Mesenchymal stem cell (in vitro differentiated cells and primary cell): ENCODE measurements at regions not wholly inside any gene's neighbourhood (a gene's known extent, or its start where the extent isn't known, plus 50 kb on each side); places are given as distances from the start of the nearest gene placed in this dataset.

ENCODE experiments used
- DNase-seq: peaks from one replicate; pipeline ENCODE4 v3.0.0-alpha.2; 2013
- H2AFZ ChIP-seq: one replicate; pipeline ENCODE4 v1.6.1; 2013; ENCODE audit warnings: low read depth, mild to moderate bottlenecking, control low read depth, inconsistent platforms, low read length, moderate library complexity
- H2AK5ac ChIP-seq: 2 replicates; pipeline ENCODE4 v1.6.1; 2013; ENCODE audit warnings: low read length, moderate library complexity, mild to moderate bottlenecking, inconsistent platforms; ENCODE audit not compliant: severe bottlenecking
- H2BK120ac ChIP-seq: one replicate; pipeline ENCODE4 v1.6.1; 2013; ENCODE audit warnings: low read depth, mild to moderate bottlenecking, inconsistent platforms, low read length, moderate library complexity
- H2BK12ac ChIP-seq, 2 experiments: one replicate each; pipeline ENCODE4 v1.6.1; 2013; ENCODE audit warnings: inconsistent platforms in 2 of 2, low read length in 2 of 2, mild to moderate bottlenecking in 2 of 2, moderate library complexity in 2 of 2, control low read depth in 1 of 2
- H2BK15ac ChIP-seq: one replicate; pipeline ENCODE4 v1.6.1; 2013; ENCODE audit warnings: mild to moderate bottlenecking, low read depth, inconsistent platforms; ENCODE audit not compliant: poor library complexity, severe bottlenecking
- H2BK5ac ChIP-seq: 2 replicates; pipeline ENCODE4 v1.6.1; 2013; ENCODE audit warnings: low read depth, mild to moderate bottlenecking, low read length, control low read depth, inconsistent platforms; ENCODE audit not compliant: poor library complexity, severe bottlenecking
- H3K14ac ChIP-seq, 2 experiments: one replicate each; pipeline ENCODE4 v1.6.1; 2013; ENCODE audit warnings: inconsistent platforms in 2 of 2, low read length in 2 of 2, control low read depth in 1 of 2, mild to moderate bottlenecking in 1 of 2, moderate library complexity in 1 of 2
- H3K18ac ChIP-seq, 2 experiments: one replicate each; pipeline ENCODE4 v1.6.1; 2013; ENCODE audit warnings: inconsistent platforms in 2 of 2, low read length in 2 of 2, control low read depth in 1 of 2, low read depth in 1 of 2, mild to moderate bottlenecking in 1 of 2
- H3K23ac ChIP-seq, 2 experiments: one replicate each; pipeline ENCODE4 v1.6.1; 2013; ENCODE audit warnings: inconsistent platforms in 2 of 2, low read length in 2 of 2, mild to moderate bottlenecking in 2 of 2, moderate library complexity in 2 of 2, control low read depth in 1 of 2
- H3K27ac ChIP-seq: 2 replicates; pipeline ENCODE4 v1.5.1; 2013; ENCODE audit warnings: mild to moderate bottlenecking, moderate library complexity, low read length, control low read depth, inconsistent platforms; ENCODE audit not compliant: poor library complexity, severe bottlenecking
- H3K27me3 ChIP-seq, 2 experiments: 2 replicates each; pipeline versions ENCODE4 v1.6.1 to v1.7.0; 2013; ENCODE audit warnings: low read length in 2 of 2, mild to moderate bottlenecking in 2 of 2, moderate library complexity in 2 of 2, control low read depth in 1 of 2, inconsistent platforms in 1 of 2; ENCODE audit not compliant: control insufficient read depth in 1 of 2, insufficient read depth in 1 of 2
- H3K36me3 ChIP-seq, 2 experiments: 2 replicates each; pipeline versions ENCODE4 v1.6.1 to v1.7.0; 2013; ENCODE audit warnings: low read length in 2 of 2, control low read depth in 1 of 2, inconsistent platforms in 1 of 2, low read depth in 1 of 2, mild to moderate bottlenecking in 1 of 2; ENCODE audit not compliant: insufficient read depth in 2 of 2, control insufficient read depth in 1 of 2
- H3K4ac ChIP-seq, 2 experiments: one replicate each; pipeline ENCODE4 v1.6.1; 2013; ENCODE audit warnings: inconsistent platforms in 2 of 2, low read length in 2 of 2, mild to moderate bottlenecking in 2 of 2, moderate library complexity in 2 of 2, control low read depth in 1 of 2, low read depth in 1 of 2
- H3K4me1 ChIP-seq: 2 replicates; pipeline ENCODE4 v1.6.1; 2013; ENCODE audit warnings: low read depth, low read length, control low read depth; ENCODE audit not compliant: control insufficient read depth, insufficient read depth
- H3K4me2 ChIP-seq: 2 replicates; pipeline ENCODE4 v1.6.1; 2013; ENCODE audit warnings: low read length, mild to moderate bottlenecking, inconsistent platforms; ENCODE audit not compliant: poor library complexity, severe bottlenecking
- H3K4me3 ChIP-seq, 2 experiments: 2 replicates each; pipeline versions ENCODE4 v1.5.1 to v1.7.0; 2013; ENCODE audit warnings: low read length in 2 of 2, mild to moderate bottlenecking in 2 of 2, control low read depth in 1 of 2, low read depth in 1 of 2; ENCODE audit not compliant: insufficient read depth in 1 of 2
- H3K79me1 ChIP-seq: replicated peaks from 2 replicates; pipeline ENCODE4 v1.6.1; 2013; ENCODE audit warnings: mild to moderate bottlenecking, control low read depth, low read length, inconsistent platforms; ENCODE audit not compliant: poor library complexity, severe bottlenecking
- H3K9ac ChIP-seq: 2 replicates; pipeline ENCODE4 v1.7.0; 2013; ENCODE audit warnings: mild to moderate bottlenecking, low read length, moderate library complexity
- H3K9me3 ChIP-seq: 2 replicates; pipeline ENCODE4 v1.7.0; 2013; ENCODE audit warnings: mild to moderate bottlenecking, low read length; ENCODE audit not compliant: control insufficient read depth
- H4K8ac ChIP-seq: one replicate; pipeline ENCODE4 v1.6.1; 2013; ENCODE audit warnings: inconsistent platforms, mild to moderate bottlenecking, low read length, moderate library complexity
- H4K91ac ChIP-seq: one replicate; pipeline ENCODE4 v1.6.1; 2013; ENCODE audit warnings: mild to moderate bottlenecking, low read length, inconsistent platforms
- WGBS: methylation state at CpG from one replicate; pipeline ENCODE4 v1.1.7; 2013; ENCODE audit warnings: mixed read lengths; 5-methylcytosine and 5-hydroxymethylcytosine counted together

- Histone ChIP-seq H3K4me1 (no peaks in the 10 kb centered on the region), H3K23ac (no peak overlapping the region), H3K36me3 (no peaks in the 10 kb centered on the region), H3K27me3 (no peaks in the 10 kb centered on the region), H3K9me3 (no peaks in the 10 kb centered on the region), H4K8ac (no peak overlapping the region), H2BK15ac (no peak overlapping the region), H2BK12ac (no peak overlapping the region), H3K27ac (no peak overlapping the region), H4K91ac (no peak overlapping the region), H3K4me2 (no peak overlapping the region), H3K9ac (no peak overlapping the region), H3K14ac (no peak overlapping the region), H2AFZ (no peak overlapping the region), H3K79me1 (no peaks in the 10 kb centered on the region), H3K18ac (no peak overlapping the region), H2BK120ac (no peak overlapping the region), H3K4ac (no peak overlapping the region), H2BK5ac (no peak overlapping the region), H2AK5ac (no peak overlapping the region), H3K4me3 (no peak overlapping the region)
- no peak for DNase-seq
Measured at GRCh38 chr9:22700171-22700570, 253.5 kb downstream of the DMRTA1 start.

GRCh38 chr9:22718653-22719052, 272.0 kb downstream of the DMRTA1 start:
- H2BK15ac ChIP-seq = no peak overlapping the region
- H2BK12ac ChIP-seq = no peak overlapping the region
- H4K91ac ChIP-seq = no peak overlapping the region
- DNase-seq = no peak
- H3K23ac ChIP-seq = no peak overlapping the region
- no peak overlapping the region for H3K18ac ChIP-seq
- peaks cover 9% of the 10 kb centered on the region for H3K9me3 ChIP-seq
- no peak overlapping the region for H2BK120ac ChIP-seq
- no peak overlapping the region for H3K27ac ChIP-seq
- no peak overlapping the region for H3K4ac ChIP-seq
- H2BK5ac ChIP-seq = no peak overlapping the region
- no CpG with 5 or more reads among the region's 1 CpG for WGBS
- H4K8ac ChIP-seq = no peak overlapping the region
- H3K79me1 ChIP-seq = no peaks in the 10 kb centered on the region
- no peaks in the 10 kb centered on the region for H3K4me1 ChIP-seq
- H3K4me3 ChIP-seq = no peak overlapping the region
- no peak overlapping the region for H3K14ac ChIP-seq
- H3K4me2 ChIP-seq = no peak overlapping the region
- no peak overlapping the region for H2AFZ ChIP-seq
- H3K36me3 ChIP-seq = peaks cover 0 to 6% of the 10 kb centered on the region in 2 experiments
- no peak overlapping the region for H3K9ac ChIP-seq
- no peaks in the 10 kb centered on the region for H3K27me3 ChIP-seq
- H2AK5ac ChIP-seq = no peak overlapping the region

GRCh38 chr9:22722492-22722891, 275.9 kb downstream of the DMRTA1 start:
- no peak overlapping the region for H3K18ac ChIP-seq
- no peak for DNase-seq
- H3K4me2 ChIP-seq = no peak overlapping the region
- H2BK15ac ChIP-seq = no peak overlapping the region
- no peak overlapping the region for H3K9ac ChIP-seq
- no peak overlapping the region for H3K23ac ChIP-seq
- peaks cover 0 to 29% of the 10 kb centered on the region in 2 experiments for H3K36me3 ChIP-seq
- no peak overlapping the region for H3K4ac ChIP-seq
- H3K9me3 ChIP-seq = peaks cover 4% of the 10 kb centered on the region
- H3K27me3 ChIP-seq = no peaks in the 10 kb centered on the region
- H2BK12ac ChIP-seq = no peak overlapping the region
- no peak overlapping the region for H2BK120ac ChIP-seq
- WGBS = 71% methylated on average over 1 of the region's 2 CpGs
- H3K14ac ChIP-seq = no peak overlapping the region
- no peak overlapping the region for H3K4me3 ChIP-seq
- no peaks in the 10 kb centered on the region for H3K4me1 ChIP-seq
- H3K27ac ChIP-seq = no peak overlapping the region
- H2BK5ac ChIP-seq = no peak overlapping the region
- H3K79me1 ChIP-seq = no peaks in the 10 kb centered on the region
- no peak overlapping the region for H2AFZ ChIP-seq
- no peak overlapping the region for H2AK5ac ChIP-seq
- no peak overlapping the region for H4K8ac ChIP-seq
- H4K91ac ChIP-seq = no peak overlapping the region

DNA sequence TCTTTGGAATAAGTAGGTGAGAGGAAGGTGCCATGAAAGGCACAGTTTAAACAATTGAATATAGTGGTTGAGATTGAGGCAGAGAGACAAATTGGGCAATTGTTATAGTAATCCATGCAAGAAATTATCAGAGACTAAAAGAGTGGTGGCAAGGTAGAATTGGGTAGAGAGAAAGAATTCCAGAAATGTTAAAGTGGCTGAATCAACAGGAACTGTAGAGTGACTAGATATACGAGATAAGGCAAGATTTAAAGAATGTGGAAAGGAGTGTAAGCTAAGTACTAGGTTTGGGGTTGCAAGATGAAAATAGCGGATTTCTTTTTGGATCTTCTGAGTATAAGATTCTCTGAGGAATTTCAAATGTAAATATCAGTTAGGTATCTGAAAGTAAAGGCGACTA, 285.2 kb downstream of the DMRTA1 start:
- WGBS = 56% methylated on average over 2 of the region's 3 CpGs
- Histone ChIP-seq H4K91ac (no peak overlapping the region), H3K4ac (no peak overlapping the region), H3K9ac (no peak overlapping the region), H2AK5ac (no peak overlapping the region), H3K36me3 (peaks cover 0 to 4% of the 10 kb centered on the region in 2 experiments), H3K4me2 (no peak overlapping the region), H2BK12ac (no peak overlapping the region), H3K79me1 (no peaks in the 10 kb centered on the region), H3K9me3 (no peaks in the 10 kb centered on the region), H3K27ac (no peak overlapping the region), H3K23ac (no peak overlapping the region), H2BK120ac (no peak overlapping the region), H2BK5ac (no peak overlapping the region), H2BK15ac (no peak overlapping the region), H3K18ac (no peak overlapping the region), H3K4me3 (no peak overlapping the region), H4K8ac (no peak overlapping the region), H2AFZ (no peak overlapping the region), H3K27me3 (no peaks in the 10 kb centered on the region), H3K14ac (no peak overlapping the region), H3K4me1 (no peaks in the 10 kb centered on the region)
- DNase-seq = no peak
